Esophagus squamous epithelium (tissue), 4 donors: ENCODE measurements at regions not wholly inside any gene's neighbourhood (a gene's known extent, or its start where the extent isn't known, plus 50 kb on each side); places are given as distances from the start of the nearest gene placed in this dataset.
"Not testable (repeated sequence)": the region's sequence is repeated elsewhere in the genome, so short reads cannot be mapped to it uniquely, and the experiment has no call there.

Experiments used
- CTCF ChIP-seq, 6 experiments: fragments of 450-650 bp in 4 of 6; fragments of 200-600 bp in 2 of 6; sonication (generic) in 2 of 6; IDR thresholded peaks; one replicate each; pipeline ENCODE4 v1.5.1; 2016 to 2019; ENCODE audit warnings: antibody characterized with exemption in 6 of 6, mild to moderate bottlenecking in 4 of 6, moderate library complexity in 4 of 6
- POLR2A ChIP-seq, 4 donors: fragments of 450-650 bp; IDR thresholded peaks; one replicate each; pipeline ENCODE4 v1.6.1; 2017; ENCODE audit warnings: antibody characterized with exemption in 4 of 4, mild to moderate bottlenecking in 4 of 4, moderate library complexity in 3 of 4

DNA sequence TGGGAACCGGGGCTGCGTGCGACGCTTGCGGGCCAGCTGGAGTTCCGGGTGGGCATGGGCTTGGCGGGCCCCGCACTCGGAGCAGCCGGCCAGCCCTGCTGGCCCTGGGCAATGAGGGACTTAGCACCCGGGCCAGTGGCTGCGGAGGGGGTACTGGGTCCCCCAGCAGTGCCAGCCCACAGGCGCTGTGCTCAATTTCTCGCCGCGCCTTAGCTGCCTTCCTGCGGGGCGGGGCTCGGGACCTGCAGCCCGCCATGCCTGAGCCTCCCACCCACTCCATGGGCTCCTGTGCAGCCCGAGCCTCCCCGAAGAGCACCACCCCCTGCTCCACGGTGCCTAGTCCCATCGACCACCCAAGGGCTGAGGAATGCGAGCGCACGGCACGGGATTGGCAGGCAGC is 63.8 kb downstream of the PLXNA1 start:
- not testable (repeated sequence) for TF ChIP-seq CTCF, POLR2A (IDR thresholded peaks at IDR 0.05)
